GM12892 (cell line): ENCODE measurements at regions not wholly inside any gene's neighbourhood (a gene's known extent, or its start where the extent isn't known, plus 50 kb on each side); places are given as distances from the start of the nearest gene placed in this dataset.

Experiments
- POLR2A ChIP-seq: IDR thresholded peaks from 2 replicates; pipeline ENCODE4 v1.6.1; 2011; ENCODE audit warnings: low read depth, low read length, control low read depth
- TAF1 ChIP-seq: IDR thresholded peaks from 2 replicates; pipeline ENCODE4 v1.6.1; 2011; ENCODE audit warnings: low read depth, mild to moderate bottlenecking, control low read depth, low read length, borderline replicate concordance

- no peak for TF ChIP-seq POLR2A
- no peak for TF ChIP-seq TAF1
These were observed 435.5 kb downstream of the DTHD1 start for GRCh38 chr4:36716874-36717273.
